ENCODE measurements at regions not wholly inside any gene's neighbourhood (a gene's known extent, or its start where the extent isn't known, plus 50 kb on each side); places are given as distances from the start of the nearest gene placed in this dataset.

DNA sequence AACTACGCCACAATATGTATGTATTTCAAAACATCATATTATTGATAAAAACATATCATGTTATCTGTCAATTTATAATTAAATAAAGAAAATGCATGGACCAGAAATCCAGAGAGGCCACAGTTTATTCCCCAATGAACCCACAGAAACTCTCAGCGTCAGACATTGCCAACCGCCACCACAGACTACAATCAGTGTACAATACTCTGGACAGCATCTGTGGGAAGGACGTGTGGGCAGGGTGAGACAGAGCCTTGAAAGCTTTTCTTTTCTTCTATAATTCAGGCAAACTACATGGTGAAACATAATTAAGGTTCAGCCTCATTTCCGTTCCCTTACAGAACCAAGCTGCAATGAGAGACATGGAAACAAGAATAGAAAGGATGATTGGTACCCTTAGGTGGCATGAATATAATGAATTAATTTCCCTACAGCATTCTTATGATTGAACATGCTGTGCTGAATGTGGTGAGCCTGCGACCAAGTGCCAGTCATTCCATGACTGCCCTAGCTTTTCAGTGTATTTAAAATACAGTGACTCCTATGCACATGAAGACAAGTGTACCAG lies 909.3 kb downstream of the SORCS1 start:
- no peaks in the 10 kb centered on the region for H3K36me3 Mint-ChIP-seq (ENCODE audit: low read depth)
- TF ChIP-seq, protein P1, sequence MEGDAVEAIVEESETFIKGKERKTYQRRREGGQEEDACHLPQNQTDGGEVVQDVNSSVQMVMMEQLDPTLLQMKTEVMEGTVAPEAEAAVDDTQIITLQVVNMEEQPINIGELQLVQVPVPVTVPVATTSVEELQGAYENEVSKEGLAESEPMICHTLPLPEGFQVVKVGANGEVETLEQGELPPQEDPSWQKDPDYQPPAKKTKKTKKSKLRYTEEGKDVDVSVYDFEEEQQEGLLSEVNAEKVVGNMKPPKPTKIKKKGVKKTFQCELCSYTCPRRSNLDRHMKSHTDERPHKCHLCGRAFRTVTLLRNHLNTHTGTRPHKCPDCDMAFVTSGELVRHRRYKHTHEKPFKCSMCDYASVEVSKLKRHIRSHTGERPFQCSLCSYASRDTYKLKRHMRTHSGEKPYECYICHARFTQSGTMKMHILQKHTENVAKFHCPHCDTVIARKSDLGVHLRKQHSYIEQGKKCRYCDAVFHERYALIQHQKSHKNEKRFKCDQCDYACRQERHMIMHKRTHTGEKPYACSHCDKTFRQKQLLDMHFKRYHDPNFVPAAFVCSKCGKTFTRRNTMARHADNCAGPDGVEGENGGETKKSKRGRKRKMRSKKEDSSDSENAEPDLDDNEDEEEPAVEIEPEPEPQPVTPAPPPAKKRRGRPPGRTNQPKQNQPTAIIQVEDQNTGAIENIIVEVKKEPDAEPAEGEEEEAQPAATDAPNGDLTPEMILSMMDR (IDR thresholded peaks at IDR 0.05; ENCODE audit: unreplicated experiment in 3 of 3), result no peak
- no peaks in the 10 kb centered on the region for H3K9me3 Mint-ChIP-seq

DNA sequence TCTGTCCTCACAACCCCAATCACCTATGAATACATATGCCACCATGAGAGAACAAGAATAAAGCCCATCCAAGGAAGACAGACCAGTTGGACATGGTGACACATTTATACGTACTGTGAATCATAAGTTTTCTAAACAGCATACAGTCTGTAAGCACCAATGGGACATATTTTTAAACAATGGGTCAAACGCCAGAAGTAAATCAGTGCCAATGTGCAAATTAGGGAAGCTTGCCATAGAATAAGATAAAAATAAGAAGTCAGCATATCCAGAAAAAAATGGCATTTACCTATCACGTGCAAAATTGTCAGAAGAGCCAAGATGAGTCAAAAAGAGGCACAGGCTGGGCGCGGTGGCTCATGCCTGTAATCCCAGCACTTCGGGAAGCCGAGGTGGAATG lies 910.4 kb downstream of the SORCS1 start:
- Mint-ChIP-seq H3K36me3 (ENCODE audit: low read depth) (no peaks in the 10 kb centered on the region), H3K4me1 (no peaks in the 10 kb centered on the region), H3K4me3 (no peak overlapping the region), H3K9me3 (no peaks in the 10 kb centered on the region), H3K27ac (no peak overlapping the region), H3K27me3 (ENCODE audit: low read depth) (no peaks in the 10 kb centered on the region)
- TF ChIP-seq, protein P1 (IDR thresholded peaks at IDR 0.05; ENCODE audit: unreplicated experiment in 3 of 3), result no peak

More for the DNA sequence above, 909.3 kb downstream of the SORCS1 start:
- H3K27me3 Mint-ChIP-seq (ENCODE audit: low read depth), result no peaks in the 10 kb centered on the region
- no peak overlapping the region for H3K27ac Mint-ChIP-seq
- H3K4me3 Mint-ChIP-seq, result no peak overlapping the region
- H3K4me1 Mint-ChIP-seq, result no peaks in the 10 kb centered on the region

DNA sequence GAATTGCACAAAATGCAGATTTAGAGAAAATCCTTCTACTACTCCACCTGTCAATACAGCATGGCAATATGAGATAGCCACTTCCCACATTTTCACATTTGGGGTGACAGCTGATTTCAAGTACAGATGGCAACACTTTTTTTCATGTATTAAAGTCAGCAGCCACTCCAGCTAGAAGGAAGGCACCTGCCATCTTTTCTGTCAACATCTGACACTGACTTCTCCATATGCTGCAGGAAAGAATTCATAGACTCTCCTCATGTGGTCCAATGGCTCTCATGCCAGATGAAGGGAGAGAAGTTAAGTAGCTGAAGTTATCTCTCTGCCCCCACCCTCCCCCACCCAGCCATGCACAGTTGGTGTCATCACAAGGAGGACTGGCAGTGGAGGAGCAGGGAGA lies 912.0 kb downstream of the SORCS1 start:
- Mint-ChIP-seq H3K4me1 (no peaks in the 10 kb centered on the region), H3K27ac (no peak overlapping the region), H3K36me3 (ENCODE audit: low read depth) (no peaks in the 10 kb centered on the region), H3K9me3 (no peaks in the 10 kb centered on the region), H3K27me3 (ENCODE audit: low read depth) (no peaks in the 10 kb centered on the region), H3K4me3 (no peak overlapping the region)
- TF ChIP-seq, protein P1 (IDR thresholded peaks at IDR 0.05; ENCODE audit: unreplicated experiment in 3 of 3), result no peak

DNA sequence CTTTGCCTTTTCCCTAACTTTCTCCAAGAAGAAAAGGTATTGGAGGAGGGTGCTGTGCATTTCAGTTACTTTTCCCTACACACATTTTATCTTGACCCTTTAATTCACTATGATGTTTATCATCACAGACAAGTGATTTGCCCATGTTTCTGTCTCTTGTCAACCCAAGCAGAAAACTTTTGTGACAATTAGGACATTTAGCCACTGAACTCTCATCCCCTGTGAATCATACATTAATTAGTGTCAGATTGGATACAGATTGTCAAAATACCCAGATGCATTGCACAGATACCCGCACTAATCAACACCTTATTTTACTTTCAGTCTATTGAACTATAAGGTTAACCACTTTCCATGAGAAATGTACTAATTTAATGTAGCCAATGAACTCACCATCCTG lies 912.9 kb downstream of the SORCS1 start:
- no peak overlapping the region for H3K27ac Mint-ChIP-seq
- TF ChIP-seq, protein P1 (IDR thresholded peaks at IDR 0.05; ENCODE audit: unreplicated experiment in 3 of 3), result no peak
- no peaks in the 10 kb centered on the region for H3K9me3 Mint-ChIP-seq
- no peaks in the 10 kb centered on the region for H3K27me3 Mint-ChIP-seq (ENCODE audit: low read depth)
- no peak overlapping the region for H3K4me3 Mint-ChIP-seq
- no peaks in the 10 kb centered on the region for H3K36me3 Mint-ChIP-seq (ENCODE audit: low read depth)
- no peaks in the 10 kb centered on the region for H3K4me1 Mint-ChIP-seq

DNA sequence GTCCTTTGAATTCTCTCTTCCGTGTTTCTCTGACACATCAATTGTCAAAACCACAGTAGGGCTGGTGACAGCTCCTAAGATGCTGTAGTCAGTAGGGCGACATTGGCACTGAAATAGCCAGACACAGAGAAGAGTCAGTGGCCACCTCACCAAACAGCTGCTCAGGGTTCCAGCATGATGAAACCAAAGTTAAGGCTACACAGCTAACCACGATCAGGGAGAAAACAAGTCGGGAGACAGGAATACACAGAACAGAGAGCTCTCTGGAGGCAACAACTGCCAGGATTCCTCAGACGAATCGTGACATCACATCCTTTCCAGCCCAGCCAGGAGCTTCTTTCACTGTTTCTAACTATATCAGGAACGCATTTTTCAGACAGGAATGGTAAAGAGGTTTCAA lies 922.2 kb downstream of the SORCS1 start:
- Mint-ChIP-seq H3K9me3 (peaks cover 3% of the 10 kb centered on the region), H3K4me3 (no peak overlapping the region), H3K4me1 (no peaks in the 10 kb centered on the region), H3K36me3 (ENCODE audit: low read depth) (no peaks in the 10 kb centered on the region), H3K27ac (no peak overlapping the region), H3K27me3 (ENCODE audit: low read depth) (no peaks in the 10 kb centered on the region)
- TF ChIP-seq, protein P1 (IDR thresholded peaks at IDR 0.05; ENCODE audit: unreplicated experiment in 3 of 3), result no peak

DNA sequence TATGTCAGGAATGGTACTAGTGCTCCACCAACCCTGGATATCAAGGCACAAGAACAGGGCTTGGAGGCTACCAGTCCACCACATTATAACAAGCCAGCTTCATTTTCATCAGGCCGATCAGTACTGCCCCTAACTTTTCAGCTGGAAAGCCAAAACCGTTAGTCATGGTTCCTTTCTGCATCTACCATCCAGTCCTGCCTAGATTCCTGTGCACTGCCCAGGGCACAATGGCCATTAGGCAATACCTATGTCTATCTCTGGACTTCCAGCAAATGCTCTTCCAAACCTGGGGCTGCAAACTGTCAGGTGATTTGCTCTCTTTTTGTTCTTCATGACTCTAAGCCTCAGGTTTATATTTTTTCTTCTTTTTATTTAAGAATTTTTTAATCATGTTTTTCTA lies 937.7 kb downstream of the SORCS1 start:
- TF ChIP-seq, protein P1 (IDR thresholded peaks at IDR 0.05; ENCODE audit: unreplicated experiment in 3 of 3), result no peak
- Mint-ChIP-seq H3K4me1 (no peaks in the 10 kb centered on the region), H3K27ac (no peak overlapping the region), H3K36me3 (ENCODE audit: low read depth) (no peaks in the 10 kb centered on the region), H3K4me3 (no peak overlapping the region), H3K9me3 (peaks cover 7% of the 10 kb centered on the region), H3K27me3 (ENCODE audit: low read depth) (no peaks in the 10 kb centered on the region)
